ENCODE measurements at regions not wholly inside any gene's neighbourhood (a gene's known extent, or its start where the extent isn't known, plus 50 kb on each side); places are given as distances from the start of the nearest gene placed in this dataset.

GRCh38 chr13:37342205-37342604 lies 236.7 kb upstream of the CSNK1A1L start:
- Histone ChIP-seq H3K27ac (ENCODE audit: low read length) (no peak overlapping the region), H3K9ac (ENCODE audit: low read length) (no peak overlapping the region), H3K4me2 (ENCODE audit: low read length) (no peak overlapping the region), H3K36me3 (ENCODE audit: low read depth, low read length) (no peaks in the 10 kb centered on the region), H3K27me3 (ENCODE audit: low read length) (no peaks in the 10 kb centered on the region), H2AFZ (ENCODE audit: low read length) (no peak overlapping the region), H3F3A (ENCODE audit: low read length, unreplicated experiment) (no peaks in the 10 kb centered on the region), H4K20me1 (ENCODE audit: low read length) (no peaks in the 10 kb centered on the region), H3K4me3 (ENCODE audit: low read length) (no peak overlapping the region), H3K79me2 (ENCODE audit: low read length) (no peaks in the 10 kb centered on the region), H3K9me2 (replicated peaks; ENCODE audit: low read length) (no peaks in the 10 kb centered on the region), H3K9me3 (ENCODE audit: low read length) (no peaks in the 10 kb centered on the region), H3K4me1 (ENCODE audit: insufficient read depth, low read length) (no peaks in the 10 kb centered on the region)
- intact Hi-C loops (cut with micrococcal nuclease): no loop called here
- DNase-seq (no peak), ATAC-seq (no peak)
- no peak for TF ChIP-seq EZH2phosphoT487 (IDR thresholded peaks at IDR 0.05; ENCODE audit: borderline replicate concordance, low read length)
- TF ChIP-seq EZH2 (IDR thresholded peaks at IDR 0.05; ENCODE audit: low read length, unreplicated experiment): no peak
- TF ChIP-seq CTCF (conservative IDR thresholded peaks at IDR 0.05; ENCODE audit: low read depth, low read length): no peak
- ChIA-PET POLR2A (ENCODE audit: unreplicated experiment) (no interaction called here), CTCF (no interaction called here)
- BruUV-seq (replicated peaks): no TSS peak

GRCh38 chr13:37340901-37341670 lies 235.6 kb upstream of the CSNK1A1L start:
- DNase-seq (no peak), ATAC-seq (no peak)
- Histone ChIP-seq H3K4me3 (ENCODE audit: low read length) (no peak overlapping the region), H3K9ac (ENCODE audit: low read length) (no peak overlapping the region), H3K27me3 (ENCODE audit: low read length) (no peaks in the 10 kb centered on the region), H2AFZ (ENCODE audit: low read length) (no peak overlapping the region), H3K9me3 (ENCODE audit: low read length) (no peaks in the 10 kb centered on the region), H3K4me1 (ENCODE audit: insufficient read depth, low read length) (no peaks in the 10 kb centered on the region), H3K4me2 (ENCODE audit: low read length) (no peak overlapping the region), H3K36me3 (ENCODE audit: low read depth, low read length) (no peaks in the 10 kb centered on the region), H3F3A (ENCODE audit: low read length, unreplicated experiment) (no peaks in the 10 kb centered on the region), H4K20me1 (ENCODE audit: low read length) (no peaks in the 10 kb centered on the region), H3K27ac (ENCODE audit: low read length) (no peak overlapping the region), H3K9me2 (replicated peaks; ENCODE audit: low read length) (no peaks in the 10 kb centered on the region), H3K79me2 (ENCODE audit: low read length) (no peaks in the 10 kb centered on the region)
- no peak for TF ChIP-seq CTCF (conservative IDR thresholded peaks at IDR 0.05; ENCODE audit: low read depth, low read length)
- TF ChIP-seq EZH2phosphoT487 (IDR thresholded peaks at IDR 0.05; ENCODE audit: borderline replicate concordance, low read length): no peak
- TF ChIP-seq EZH2 (IDR thresholded peaks at IDR 0.05; ENCODE audit: low read length, unreplicated experiment): no peak
- BruUV-seq (replicated peaks): no TSS peak
- intact Hi-C loops (cut with micrococcal nuclease): no loop called here
- POLR2A ChIA-PET (ENCODE audit: unreplicated experiment): no interaction called here
- CTCF ChIA-PET: no interaction called here

GRCh38 chr13:37339386-37339735 lies 233.9 kb upstream of the CSNK1A1L start:
- TF ChIP-seq CTCF (conservative IDR thresholded peaks at IDR 0.05; ENCODE audit: low read depth, low read length) (no peak), EZH2 (IDR thresholded peaks at IDR 0.05; ENCODE audit: low read length, unreplicated experiment) (no peak), EZH2phosphoT487 (IDR thresholded peaks at IDR 0.05; ENCODE audit: borderline replicate concordance, low read length) (no peak)
- no TSS peak for BruUV-seq (replicated peaks)
- no peak overlapping the region for H2AFZ ChIP-seq (ENCODE audit: low read length)
- no peaks in the 10 kb centered on the region for H3K4me1 ChIP-seq (ENCODE audit: insufficient read depth, low read length)
- H3K9me3 ChIP-seq (ENCODE audit: low read length): no peaks in the 10 kb centered on the region
- H3K79me2 ChIP-seq (ENCODE audit: low read length): no peaks in the 10 kb centered on the region
- ChIA-PET CTCF (no interaction called here), POLR2A (ENCODE audit: unreplicated experiment) (no interaction called here)
- H3K27ac ChIP-seq (ENCODE audit: low read length): no peak overlapping the region
- no peaks in the 10 kb centered on the region for H3F3A ChIP-seq (ENCODE audit: low read length, unreplicated experiment)
- no peak overlapping the region for H3K4me3 ChIP-seq (ENCODE audit: low read length)
- no peak overlapping the region for H3K9ac ChIP-seq (ENCODE audit: low read length)
- H4K20me1 ChIP-seq (ENCODE audit: low read length): no peaks in the 10 kb centered on the region
- H3K27me3 ChIP-seq (ENCODE audit: low read length): no peaks in the 10 kb centered on the region
- H3K4me2 ChIP-seq (ENCODE audit: low read length): no peak overlapping the region
- no peak for DNase-seq
- intact Hi-C loops (cut with micrococcal nuclease): no loop called here
- no peak for ATAC-seq
- H3K36me3 ChIP-seq (ENCODE audit: low read depth, low read length): no peaks in the 10 kb centered on the region
- H3K9me2 ChIP-seq (replicated peaks; ENCODE audit: low read length): no peaks in the 10 kb centered on the region
